ENCODE measurements at regions not wholly inside any gene's neighbourhood (a gene's known extent, or its start where the extent isn't known, plus 50 kb on each side); places are given as distances from the start of the nearest gene placed in this dataset.

GRCh38 chr11:70526116-70527045 lies 128.1 kb downstream of the CTTN start:
- no peak for TF ChIP-seq CTCF (IDR thresholded peaks at IDR 0.05)
- no peak for TF ChIP-seq EP300 (IDR thresholded peaks at IDR 0.05)
- TF ChIP-seq POLR2A (IDR thresholded peaks at IDR 0.05): no peak

Measured in ovary (tissue), 3 donors.